ENCODE measurements at regions not wholly inside any gene's neighbourhood (a gene's known extent, or its start where the extent isn't known, plus 50 kb on each side); places are given as distances from the start of the nearest gene placed in this dataset.

DNA sequence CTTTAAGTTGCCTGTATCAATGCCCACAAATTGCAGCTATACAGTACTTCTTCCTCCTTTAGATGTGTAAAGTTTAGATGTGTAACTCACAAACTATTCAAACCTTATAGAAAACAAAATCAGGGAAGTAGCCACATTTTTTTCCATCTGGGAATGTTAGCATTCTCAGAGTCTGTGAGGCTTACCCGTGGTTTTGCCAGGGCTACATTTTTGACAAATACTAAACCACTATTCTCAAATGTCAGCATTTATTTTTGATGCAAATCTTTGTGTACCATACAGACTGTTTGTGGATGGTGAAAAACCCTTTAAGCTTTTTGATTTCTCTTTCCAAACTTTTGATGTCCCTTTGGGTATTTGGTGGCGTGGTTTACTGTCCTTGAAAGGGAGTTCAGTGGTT is 216.4 kb downstream of the POSTN start:
- no peaks in the 10 kb centered on the region for H3K4me1 ChIP-seq (ENCODE audit: insufficient read depth, low read length)
- BruUV-seq (replicated peaks) = no TSS peak
- no peak for ATAC-seq
- WGBS (ENCODE audit: low lambda C conversion rate) = 4% methylated on average over 2 of the region's 2 CpGs
- no peaks in the 10 kb centered on the region for H4K20me1 ChIP-seq (ENCODE audit: insufficient read depth, low read length)
- no peak overlapping the region for H3K9ac ChIP-seq (ENCODE audit: insufficient read depth, low read depth, low read length)
- H3K4me2 ChIP-seq (ENCODE audit: low read depth, low read length) = no peak overlapping the region
- no peaks in the 10 kb centered on the region for H3K36me3 ChIP-seq (replicated peaks in 1 of 2; ENCODE audit: control insufficient read depth in 1 of 2, insufficient read depth in 2 of 2, low read length in 2 of 2)
- H3K27ac ChIP-seq (ENCODE audit: extremely low read length, insufficient read depth, low read length) = no peak overlapping the region
- no peak for DNase-seq (ENCODE audit: low spot score)
- no peak for FAIRE-seq
- peak; percentile 25 to 53; a peak in 3 of 4 replicates for TF ChIP-seq MAFK (conservative IDR thresholded peaks at IDR 0.05 in 1 of 2, IDR thresholded peaks at IDR 0.05 in 1 of 2; ENCODE audit: low read length in 2 of 2)
- TF ChIP-seq MAFF (IDR thresholded peaks at IDR 0.05; ENCODE audit: low read depth, low read length) = peak; percentile 58
- no peak for TF ChIP-seq ZNF326 (CRISPR knock-in tag; IDR thresholded peaks at IDR 0.05; ENCODE audit: borderline replicate concordance)
- TF ChIP-seq, protein P1, sequence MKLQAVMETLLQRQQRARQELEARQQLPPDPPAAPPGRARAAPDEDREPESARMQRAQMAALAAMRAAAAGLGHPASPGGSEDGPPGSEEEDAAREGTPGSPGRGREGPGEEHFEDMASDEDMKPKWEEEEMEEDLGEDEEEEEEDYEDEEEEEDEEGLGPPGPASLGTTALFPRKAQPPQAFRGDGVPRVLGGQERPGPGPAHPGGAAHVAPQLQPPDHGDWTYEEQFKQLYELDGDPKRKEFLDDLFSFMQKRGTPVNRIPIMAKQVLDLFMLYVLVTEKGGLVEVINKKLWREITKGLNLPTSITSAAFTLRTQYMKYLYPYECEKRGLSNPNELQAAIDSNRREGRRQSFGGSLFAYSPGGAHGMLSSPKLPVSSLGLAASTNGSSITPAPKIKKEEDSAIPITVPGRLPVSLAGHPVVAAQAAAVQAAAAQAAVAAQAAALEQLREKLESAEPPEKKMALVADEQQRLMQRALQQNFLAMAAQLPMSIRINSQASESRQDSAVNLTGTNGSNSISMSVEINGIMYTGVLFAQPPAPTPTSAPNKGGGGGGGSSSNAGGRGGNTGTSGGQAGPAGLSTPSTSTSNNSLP (IDR thresholded peaks at IDR 0.05; ENCODE audit: low read depth, low read length) = no peak
- TF ChIP-seq CHD4 (IDR thresholded peaks at IDR 0.05; ENCODE audit: borderline replicate concordance, low read length) = no peak
- TF ChIP-seq MED8 (CRISPR knock-in tag; IDR thresholded peaks at IDR 0.05; ENCODE audit: insufficient replicate concordance) = no peak
- TF ChIP-seq, protein P2, sequence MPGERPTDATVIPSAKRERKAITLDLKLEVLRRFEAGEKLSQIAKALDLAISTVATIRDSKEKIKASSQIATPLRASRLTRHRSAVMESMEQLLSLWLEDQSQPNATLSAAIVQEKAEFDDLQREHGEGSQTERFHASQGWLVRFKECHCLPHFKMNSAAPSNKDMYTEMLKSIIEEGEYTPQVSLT (CRISPR knock-in tag; IDR thresholded peaks at IDR 0.05; ENCODE audit: borderline replicate concordance, low read depth) = no peak
- TF ChIP-seq RFXAP (CRISPR knock-in tag; IDR thresholded peaks at IDR 0.05; ENCODE audit: borderline replicate concordance) = no peak
- TF ChIP-seq STAG1 (CRISPR knock-in tag; IDR thresholded peaks at IDR 0.05) = no peak
- TF ChIP-seq ZSCAN22 (CRISPR knock-in tag; IDR thresholded peaks at IDR 0.05) = no peak
- no peak for TF ChIP-seq ZNF510 (CRISPR knock-in tag; IDR thresholded peaks at IDR 0.05; ENCODE audit: low read depth)
- no peak for TF ChIP-seq SRY (CRISPR knock-in tag; IDR thresholded peaks at IDR 0.05)
- TF ChIP-seq, protein P3, sequence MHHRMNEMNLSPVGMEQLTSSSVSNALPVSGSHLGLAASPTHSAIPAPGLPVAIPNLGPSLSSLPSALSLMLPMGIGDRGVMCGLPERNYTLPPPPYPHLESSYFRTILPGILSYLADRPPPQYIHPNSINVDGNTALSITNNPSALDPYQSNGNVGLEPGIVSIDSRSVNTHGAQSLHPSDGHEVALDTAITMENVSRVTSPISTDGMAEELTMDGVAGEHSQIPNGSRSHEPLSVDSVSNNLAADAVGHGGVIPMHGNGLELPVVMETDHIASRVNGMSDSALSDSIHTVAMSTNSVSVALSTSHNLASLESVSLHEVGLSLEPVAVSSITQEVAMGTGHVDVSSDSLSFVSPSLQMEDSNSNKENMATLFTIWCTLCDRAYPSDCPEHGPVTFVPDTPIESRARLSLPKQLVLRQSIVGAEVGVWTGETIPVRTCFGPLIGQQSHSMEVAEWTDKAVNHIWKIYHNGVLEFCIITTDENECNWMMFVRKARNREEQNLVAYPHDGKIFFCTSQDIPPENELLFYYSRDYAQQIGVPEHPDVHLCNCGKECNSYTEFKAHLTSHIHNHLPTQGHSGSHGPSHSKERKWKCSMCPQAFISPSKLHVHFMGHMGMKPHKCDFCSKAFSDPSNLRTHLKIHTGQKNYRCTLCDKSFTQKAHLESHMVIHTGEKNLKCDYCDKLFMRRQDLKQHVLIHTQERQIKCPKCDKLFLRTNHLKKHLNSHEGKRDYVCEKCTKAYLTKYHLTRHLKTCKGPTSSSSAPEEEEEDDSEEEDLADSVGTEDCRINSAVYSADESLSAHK (CRISPR knock-in tag; IDR thresholded peaks at IDR 0.05; ENCODE audit: borderline replicate concordance) = no peak
- TF ChIP-seq ZNF737 (CRISPR knock-in tag; IDR thresholded peaks at IDR 0.05; ENCODE audit: borderline replicate concordance) = no peak
- no peak for TF ChIP-seq U2AF1 (optimal IDR thresholded peaks at IDR 0.05; ENCODE audit: low read depth, low read length)
- TF ChIP-seq ZNF3 (CRISPR knock-in tag; IDR thresholded peaks at IDR 0.05) = no peak
- no peaks in the 10 kb centered on the region for H3K27me3 ChIP-seq (ENCODE audit: control insufficient read depth in 1 of 2, insufficient read depth in 2 of 2, low read length in 2 of 2)
- H3K79me2 ChIP-seq (ENCODE audit: insufficient read depth, low read length) = no peaks in the 10 kb centered on the region
- intact Hi-C loops (cut with micrococcal nuclease; ENCODE audit: unreplicated experiment) = no loop called here
- H3K9me3 ChIP-seq (ENCODE audit: low read length) = no peaks in the 10 kb centered on the region
- H3K4me3 ChIP-seq (replicated peaks in 1 of 3; ENCODE audit: insufficient read depth in 1 of 3, low read depth in 2 of 3, low read length in 3 of 3) = no peak overlapping the region
- CTCF ChIA-PET (ENCODE audit: low intra/inter-chr PET ratio, low total read pairs) = no interaction called here
- H2AFZ ChIP-seq (ENCODE audit: low read length) = no peak overlapping the region
- POLR2A ChIA-PET = no interaction called here
- in situ Hi-C loops (cut with HindIII; ENCODE audit: extremely low pct_ligation_motif_present, low pct_unique_long_range_greater_than_20kb) = no loop called here

All from HepG2 (cell line).